Adrenal gland (tissue), 9 donors: ENCODE measurements at regions not wholly inside any gene's neighbourhood (a gene's known extent, or its start where the extent isn't known, plus 50 kb on each side); places are given as distances from the start of the nearest gene placed in this dataset.

Source experiments
- DNase-seq, 7 donors: peaks; one replicate each; pipeline ENCODE4 v3.0.0-alpha.2; 2019 to 2020
- H3K27ac ChIP-seq, 5 donors: fragments of 200-600 bp; sonication (generic) in 4 of 5; 1 replicate in 3 of 5; 2 replicates in 2 of 5; pipeline versions ENCODE4 v1.5.1 to v1.8.0; 2016 to 2020; ENCODE audit warnings: mild to moderate bottlenecking in 1 of 5
- H3K27me3 ChIP-seq: fragments of 200-600 bp; 2 replicates; pipeline ENCODE4 v1.8.0; 2021
- H3K36me3 ChIP-seq, 2 donors: fragments of 200-600 bp; replicated peaks in 1 of 2; 1 replicate in 1 of 2; 2 replicates in 1 of 2; pipeline versions ENCODE4 v1.5.1 to v1.8.0; 2018 to 2022
- H3K4me1 ChIP-seq, 2 donors: fragments of 200-600 bp; replicated peaks in 1 of 2; 1 replicate in 1 of 2; 2 replicates in 1 of 2; pipeline versions ENCODE4 v1.5.1 to v1.8.0; 2018 to 2021
- H3K4me3 ChIP-seq, 4 donors: fragments of 200-600 bp; sonication (generic) in 3 of 4; one replicate each; pipeline ENCODE4 v1.5.1; 2016 to 2018
- H3K9me3 ChIP-seq, 3 donors: fragments of 200-600 bp; sonication (generic) in 1 of 3; replicated peaks in 1 of 3; 1 replicate in 2 of 3; 2 replicates in 1 of 3; pipeline versions ENCODE4 v1.5.1 to v1.8.0; 2016 to 2021
- CTCF ChIP-seq, 6 experiments: fragments of 450-650 bp in 4 of 6; fragments of 200-600 bp in 2 of 6; sonication (generic) in 1 of 6; IDR thresholded peaks; 1 replicate in 5 of 6; 2 replicates in 1 of 6; pipeline versions ENCODE4 v1.5.1 to v1.8.0; 2016 to 2021; ENCODE audit warnings: antibody characterized with exemption in 6 of 6, mild to moderate bottlenecking in 2 of 6, moderate library complexity in 1 of 6
- POLR2A ChIP-seq, 2 donors: fragments of 450-650 bp; IDR thresholded peaks; one replicate each; pipeline ENCODE4 v1.6.1; 2017; ENCODE audit warnings: antibody characterized with exemption in 2 of 2, mild to moderate bottlenecking in 2 of 2, moderate library complexity in 1 of 2
- WGBS, 4 donors: extraction: QIAGEN DNeasy Blood & Tissue Kit in 2 of 4; methylation state at CpG; one replicate each; pipeline versions ENCODE4 v1.1.5 to v1.1.7; 2013 to 2017; 5-methylcytosine and 5-hydroxymethylcytosine counted together
- intact Hi-C, 2 donors: fragments of 100-400 bp; cut with DNase I; formaldehyde crosslinking; loops; one replicate each; pipeline versions ENCODE4 v1.14.1 to v1.15.0; 2022 to 2023
- donor health status: healthy with polysubstance abuse.
- donor health status: Bipolar disorder and iron deficiency.
- donor health status: DM: yes; HTN: yes; CAD: no.
- donor health status: DM: no; HTN: no; CAD: no.
- donor health status: DM: no; HTN: no; CAD: no.

GRCh38 chr3:65200310-65200970 is 512.6 kb upstream of the ADAMTS9 start:
- WGBS, 4 donors: 54 to 62% (median 59%) methylated on average over 5 of the region's 5 CpGs

DNA sequence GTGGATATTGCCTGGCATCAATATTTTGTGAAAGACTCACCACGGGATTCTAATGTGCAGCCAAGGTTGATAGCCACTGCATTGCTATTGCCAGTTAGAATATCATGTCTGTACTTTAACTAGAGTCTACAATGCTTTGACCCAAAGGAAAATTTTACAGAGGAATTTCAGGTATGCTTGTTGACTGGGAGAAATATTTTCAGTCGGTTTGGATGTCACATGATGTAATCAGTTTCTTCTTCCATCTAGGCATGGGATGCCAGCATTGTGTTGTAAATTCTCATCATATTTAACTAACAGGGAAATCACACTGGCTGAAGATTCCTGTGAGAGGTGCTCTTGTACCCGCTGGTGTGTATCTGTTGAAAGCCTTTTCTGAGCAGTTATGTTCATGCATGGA is 508.9 kb upstream of the ADAMTS9 start:
- H3K27me3 ChIP-seq: no peaks in the 10 kb centered on the region
- no peak overlapping the region for H3K27ac ChIP-seq
- WGBS, 4 donors: 66 to 76% (median 71%) methylated on average over 3 of the region's 3 CpGs
- no peak overlapping the region for H3K4me3 ChIP-seq
- H3K4me1 ChIP-seq: no peaks in the 10 kb centered on the region
- H3K36me3 ChIP-seq: no peaks in the 10 kb centered on the region
- TF ChIP-seq POLR2A (IDR thresholded peaks at IDR 0.05) (no peak), CTCF (IDR thresholded peaks at IDR 0.05) (no peak)
- intact Hi-C loops: no loop called here
- DNase-seq: no peak
- no peaks in the 10 kb centered on the region for H3K9me3 ChIP-seq

More at GRCh38 chr3:65200310-65200970, 512.6 kb upstream of the ADAMTS9 start:
- H3K4me3 ChIP-seq: no peak overlapping the region
- no peaks in the 10 kb centered on the region for H3K9me3 ChIP-seq
- no peaks in the 10 kb centered on the region for H3K4me1 ChIP-seq
- no peaks in the 10 kb centered on the region for H3K36me3 ChIP-seq
- no peak for DNase-seq
- no peaks in the 10 kb centered on the region for H3K27me3 ChIP-seq
- TF ChIP-seq POLR2A (IDR thresholded peaks at IDR 0.05) (no peak), CTCF (IDR thresholded peaks at IDR 0.05) (no peak)
- no peak overlapping the region for H3K27ac ChIP-seq
- intact Hi-C loops: no loop called here

GRCh38 chr3:65195211-65196006 is 507.6 kb upstream of the ADAMTS9 start:
- intact Hi-C loops: no loop called here
- Histone ChIP-seq H3K36me3 (no peaks in the 10 kb centered on the region), H3K9me3 (no peaks in the 10 kb centered on the region), H3K4me1 (no peaks in the 10 kb centered on the region), H3K27me3 (no peaks in the 10 kb centered on the region), H3K4me3 (no peak overlapping the region), H3K27ac (no peak overlapping the region)
- TF ChIP-seq CTCF (IDR thresholded peaks at IDR 0.05) (no peak), POLR2A (IDR thresholded peaks at IDR 0.05) (no peak)
- 69 to 72% (median 71%) methylated on average over 8 of the region's 8 CpGs for WGBS, 4 donors
- DNase-seq: no peak

GRCh38 chr3:65194744-65195143 is 506.9 kb upstream of the ADAMTS9 start:
- Histone ChIP-seq H3K4me1 (no peaks in the 10 kb centered on the region), H3K27me3 (no peaks in the 10 kb centered on the region), H3K36me3 (no peaks in the 10 kb centered on the region), H3K4me3 (no peak overlapping the region), H3K27ac (no peak overlapping the region), H3K9me3 (no peaks in the 10 kb centered on the region)
- 57 to 67% (median 60%) methylated on average over 4 of the region's 4 CpGs for WGBS, 4 donors
- DNase-seq: no peak
- intact Hi-C loops: no loop called here
- TF ChIP-seq CTCF (IDR thresholded peaks at IDR 0.05): no peak
